Mesodermal cell (in vitro differentiated cells): ENCODE measurements at regions not wholly inside any gene's neighbourhood (a gene's known extent, or its start where the extent isn't known, plus 50 kb on each side); places are given as distances from the start of the nearest gene placed in this dataset.
"Not testable (repeated sequence)": the region's sequence is repeated elsewhere in the genome, so short reads cannot be mapped to it uniquely, and the experiment has no call there.

ENCODE experiments used
- H3K27ac ChIP-seq: 2 replicates; pipeline ENCODE4 v1.7.0; 2013; ENCODE audit warnings: mild to moderate bottlenecking, low read depth, low read length, moderate library complexity; ENCODE audit not compliant: severe bottlenecking
- H3K36me3 ChIP-seq: 2 replicates; pipeline ENCODE4 v1.7.1; 2013; ENCODE audit warnings: mild to moderate bottlenecking, low read length, moderate library complexity; ENCODE audit not compliant: control insufficient read depth, insufficient read depth
- H3K4me1 ChIP-seq: one replicate; pipeline ENCODE4 v1.7.1; 2013; ENCODE audit warnings: mild to moderate bottlenecking, low read length; ENCODE audit not compliant: insufficient read depth, control insufficient read depth, poor library complexity, severe bottlenecking
- H3K4me3 ChIP-seq: 2 replicates; pipeline ENCODE4 v1.7.0; 2013; ENCODE audit warnings: low read length, control low read depth, mild to moderate bottlenecking; ENCODE audit not compliant: insufficient read depth, poor library complexity, severe bottlenecking; ENCODE audit errors: extremely low read depth
- H3K9me3 ChIP-seq: 2 replicates; pipeline ENCODE4 v1.7.1; 2013; ENCODE audit warnings: mild to moderate bottlenecking, low read length, moderate library complexity; ENCODE audit not compliant: control insufficient read depth
- WGBS, 2 experiments: methylation state at CpG; one replicate each; pipeline ENCODE4 v1.1.5; 2013; ENCODE audit warnings: missing lambda C conversion rate in 2 of 2; ENCODE audit not compliant: insufficient coverage in 2 of 2; 5-methylcytosine and 5-hydroxymethylcytosine counted together

DNA sequence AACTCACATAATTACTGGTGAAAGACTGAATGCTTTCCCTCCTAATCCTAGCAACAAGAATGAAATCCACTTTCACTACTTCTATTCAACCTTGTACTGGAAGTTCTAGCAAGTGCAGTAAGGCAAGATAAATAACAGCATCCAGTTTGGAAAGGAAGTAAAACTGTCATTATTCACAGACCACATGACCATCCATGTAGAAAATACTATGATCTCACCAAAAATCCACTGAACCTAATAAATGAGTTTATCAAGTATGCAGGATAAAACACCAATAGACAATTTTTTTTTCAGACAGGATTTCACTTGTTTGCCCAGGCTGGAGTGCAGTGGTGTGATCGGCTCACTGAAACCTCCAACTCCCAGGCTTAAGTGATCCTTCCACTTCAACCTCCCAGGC lies 117.7 kb downstream of the TMEM167A start:
- Histone ChIP-seq H3K4me1 (no peaks in the 10 kb centered on the region), H3K27ac (no peak overlapping the region), H3K36me3 (no peaks in the 10 kb centered on the region), H3K9me3 (no peaks in the 10 kb centered on the region), H3K4me3 (no peak overlapping the region)
- WGBS, 2 experiments, result 83 to 100% methylated on average over 1 of the region's 1 CpG

GRCh38 chr5:82956600-82956999 lies 120.6 kb downstream of the TMEM167A start:
- H3K4me1 ChIP-seq, result no peaks in the 10 kb centered on the region
- H3K9me3 ChIP-seq, result no peaks in the 10 kb centered on the region
- no peaks in the 10 kb centered on the region for H3K36me3 ChIP-seq
- no peak overlapping the region for H3K27ac ChIP-seq
- no peak overlapping the region for H3K4me3 ChIP-seq

GRCh38 chr5:82952326-82952725 lies 124.9 kb downstream of the TMEM167A start:
- no peak overlapping the region for H3K27ac ChIP-seq
- whole genome bisulfite sequencing, 2 experiments, result no CpG with 5 or more reads among the region's 1 CpG
- H3K4me3 ChIP-seq, result no peak overlapping the region
- H3K36me3 ChIP-seq, result no peaks in the 10 kb centered on the region
- no peaks in the 10 kb centered on the region for H3K9me3 ChIP-seq
- no peaks in the 10 kb centered on the region for H3K4me1 ChIP-seq

GRCh38 chr5:82944267-82944666 lies 132.9 kb downstream of the TMEM167A start:
- not testable (repeated sequence) for H3K36me3 ChIP-seq, H3K27ac ChIP-seq, H3K4me3 ChIP-seq, H3K9me3 ChIP-seq, H3K4me1 ChIP-seq
- 83 to 89% methylated on average over 7 to 8 of the region's 8 CpGs for WGBS, 2 experiments

GRCh38 chr5:82942083-82942881 lies 134.9 kb downstream of the TMEM167A start:
- Histone ChIP-seq H3K27ac (no peak overlapping the region), H3K9me3 (no peaks in the 10 kb centered on the region)
- WGBS, 2 experiments, result no CpG with 5 or more reads among the region's 1 CpG

DNA sequence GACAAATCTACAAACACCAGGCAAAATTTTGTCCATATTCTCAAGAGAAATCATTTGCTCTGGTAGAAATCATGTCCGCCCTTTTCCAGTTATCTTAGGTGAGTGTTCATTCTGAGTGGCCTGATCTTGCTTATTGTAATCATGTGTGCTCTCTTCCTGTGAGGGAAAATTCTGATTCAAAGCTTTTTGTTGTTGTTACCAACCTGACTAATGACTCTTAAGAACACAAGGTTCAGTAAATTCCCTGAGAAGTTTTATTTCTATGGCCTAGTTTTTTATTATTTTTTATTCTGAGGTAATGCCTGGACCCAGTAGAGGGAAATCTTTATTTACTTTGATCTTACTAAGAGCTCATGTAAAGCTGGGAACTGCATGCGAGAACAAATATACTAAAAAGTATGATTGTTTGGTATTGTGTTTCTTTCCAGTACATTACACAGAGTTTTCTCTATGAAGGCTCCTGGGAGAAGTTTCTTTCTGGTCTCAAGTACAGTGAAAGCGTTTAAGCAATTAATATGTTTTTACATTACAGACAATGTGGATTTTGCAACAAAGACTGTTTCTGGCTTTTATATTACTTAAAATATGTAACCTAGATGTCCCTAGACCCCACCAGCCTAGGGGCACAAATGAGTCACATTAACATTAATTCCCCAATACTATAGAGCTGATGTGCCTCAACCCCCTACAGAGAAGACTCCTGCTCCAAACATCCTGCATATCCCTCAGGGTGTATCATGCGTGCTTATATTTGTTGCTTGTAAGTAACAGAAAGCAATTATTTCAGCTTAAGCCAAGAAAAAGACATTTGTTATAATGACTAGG lies 138.1 kb downstream of the TMEM167A start:
- no peaks in the 10 kb centered on the region for H3K36me3 ChIP-seq

More at GRCh38 chr5:82942083-82942881, 134.9 kb downstream of the TMEM167A start:
- Histone ChIP-seq H3K36me3 (no peaks in the 10 kb centered on the region), H3K4me1 (no peaks in the 10 kb centered on the region), H3K4me3 (no peak overlapping the region)

DNA sequence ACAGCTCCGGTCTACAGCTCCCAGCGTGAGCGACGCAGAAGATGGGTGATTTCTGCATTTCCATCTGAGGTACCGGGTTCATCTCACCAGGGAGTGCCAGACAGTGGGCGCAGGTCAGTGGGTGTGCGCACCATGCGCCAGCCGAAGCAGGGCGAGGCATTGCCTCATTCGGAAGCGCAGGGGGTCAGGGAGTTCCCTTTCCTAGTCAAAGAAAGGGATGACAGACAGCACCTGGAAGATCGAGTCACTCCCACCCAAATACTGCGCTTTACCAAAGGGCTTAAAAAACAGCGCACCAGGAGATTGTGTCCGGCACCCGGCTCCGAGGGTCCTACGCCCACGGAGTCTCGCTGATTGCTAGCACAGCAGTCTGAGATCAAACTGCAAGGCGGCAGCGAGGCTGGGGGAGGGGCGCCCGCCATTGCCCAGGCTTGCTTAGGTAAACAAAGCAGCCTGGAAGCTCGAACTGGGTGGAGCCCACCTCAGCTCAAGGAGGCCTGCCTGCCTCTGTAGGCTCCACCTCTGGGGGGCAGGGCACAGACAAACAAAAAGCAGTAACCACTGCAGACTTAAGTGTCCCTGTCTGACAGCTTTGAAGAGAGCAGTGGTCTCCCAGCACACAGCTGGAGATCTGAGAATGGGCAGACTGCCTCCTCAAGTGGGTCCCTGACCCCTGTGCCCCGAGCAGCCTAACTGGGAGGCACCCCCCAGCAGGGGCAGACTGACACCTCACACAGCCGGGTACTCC lies 144.5 kb downstream of the TMEM167A start:
- 68 to 96% methylated on average over 12 to 16 of the region's 28 CpGs for WGBS, 2 experiments
- not testable (repeated sequence) for H3K27ac ChIP-seq, H3K4me3 ChIP-seq, H3K9me3 ChIP-seq, H3K4me1 ChIP-seq, H3K36me3 ChIP-seq

More for the DNA sequence above, 138.1 kb downstream of the TMEM167A start:
- no CpG with 5 or more reads among the region's 4 CpGs for WGBS, 2 experiments
- no peaks in the 10 kb centered on the region for H3K4me1 ChIP-seq
- no peak overlapping the region for H3K4me3 ChIP-seq
- H3K9me3 ChIP-seq, result no peaks in the 10 kb centered on the region
- H3K27ac ChIP-seq, result no peak overlapping the region

DNA sequence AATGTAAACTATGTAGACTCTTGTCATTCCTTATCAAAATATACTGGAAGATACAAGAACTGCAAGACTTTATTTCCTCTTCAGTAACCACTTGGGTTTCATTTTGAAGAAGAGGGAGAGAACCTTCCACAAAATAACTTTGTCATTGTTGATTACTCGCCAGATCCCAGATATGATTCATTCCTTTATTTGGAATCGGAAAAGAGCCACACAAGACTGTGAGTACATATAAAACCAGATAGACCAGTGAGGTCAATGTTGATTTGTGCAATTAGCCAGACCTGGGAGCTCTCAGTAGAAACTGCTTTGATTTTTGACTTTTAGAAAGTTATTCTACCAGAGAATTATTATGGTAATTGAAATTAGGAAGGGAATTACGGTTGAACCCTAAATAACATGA lies 146.1 kb downstream of the TMEM167A start:
- Histone ChIP-seq H3K9me3 (no peaks in the 10 kb centered on the region), H3K4me1 (no peaks in the 10 kb centered on the region), H3K4me3 (no peak overlapping the region), H3K27ac (no peak overlapping the region), H3K36me3 (no peaks in the 10 kb centered on the region)
- 90 to 100% methylated on average over 1 to 2 of the region's 3 CpGs for WGBS, 2 experiments

DNA sequence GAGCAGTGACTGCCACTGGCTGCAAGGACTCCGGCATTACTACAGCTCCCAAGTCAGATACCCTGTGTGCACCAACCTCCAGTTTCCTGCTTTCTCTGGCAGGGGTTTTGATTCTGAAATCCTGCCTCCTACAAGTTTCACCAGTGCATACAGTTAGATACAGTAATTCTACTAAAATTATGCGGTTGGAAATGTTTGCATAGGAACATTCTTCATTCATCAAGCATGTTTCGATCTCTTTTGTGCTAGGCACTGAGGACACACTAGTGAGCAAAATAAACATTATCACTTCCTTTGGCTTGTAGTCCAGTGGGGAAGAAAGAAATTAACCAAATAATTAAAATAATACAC lies 152.2 kb downstream of the TMEM167A start:
- Histone ChIP-seq H3K9me3 (no peaks in the 10 kb centered on the region), H3K4me1 (no peaks in the 10 kb centered on the region), H3K4me3 (no peak overlapping the region), H3K36me3 (no peaks in the 10 kb centered on the region), H3K27ac (no peak overlapping the region)
- WGBS, 2 experiments, result 83 to 86% methylated on average over 1 of the region's 3 CpGs

GRCh38 chr5:82924226-82925060 lies 152.8 kb downstream of the TMEM167A start:
- H3K4me1 ChIP-seq, result no peaks in the 10 kb centered on the region
- H3K4me3 ChIP-seq, result no peak overlapping the region
- no peak overlapping the region for H3K27ac ChIP-seq
- no peaks in the 10 kb centered on the region for H3K36me3 ChIP-seq
- no peaks in the 10 kb centered on the region for H3K9me3 ChIP-seq
- 81 to 82% methylated on average over 2 to 4 of the region's 5 CpGs for WGBS, 2 experiments
